HCT116 (cell line): ENCODE measurements at regions not wholly inside any gene's neighbourhood (a gene's known extent, or its start where the extent isn't known, plus 50 kb on each side); places are given as distances from the start of the nearest gene placed in this dataset.

Experiments
- ATAC-seq: fragments of 200-7000 bp; cut with Tn5 transposase; 2 replicates; pipeline ENCODE4 v1.9.1; 2020; ENCODE audit warnings: mild to moderate bottlenecking, moderate library complexity
- BruUV-seq: library from RNA; stranded (reverse); fragments of 400-500 nt; replicated peaks from 2 replicates; lab custom pipeline; 2021; lab: Mats Ljungman, UMichigan
- CTCF ChIA-PET: fragments of 300-600 bp; sonication (Branson Sonifier 250); formaldehyde crosslinking; loops from one replicate; lab custom pipeline; 2021; ENCODE audit warnings: antibody characterized with exemption; lab: Charles Lee
- POLR2A ChIA-PET: fragments of 300-600, 350-600 bp; sonication (Branson Sonifier 250); formaldehyde crosslinking; loops from one replicate; lab custom pipeline; 2021; ENCODE audit warnings: antibody characterized with exemption; lab: Charles Lee
- RAD21 ChIA-PET, 2 experiments: fragments of 300-600 bp; sonication (Branson Sonifier 250); formaldehyde crosslinking; loops; one replicate each; lab custom pipeline; 2023; ENCODE audit warnings: low total read pairs in 2 of 2; ENCODE audit not compliant: uncharacterized antibody in 2 of 2, unreplicated experiment in 2 of 2, low non-redundant PET in 1 of 2; lab: Charles Lee
- DNase-seq: peaks from one replicate; pipeline ENCODE4 v3.0.0-alpha.2; 2010; ENCODE audit warnings: low read depth, low spot score
- H2AFZ ChIP-seq: fragments of 200-600 bp; shearing (Covaris generic), sonication (generic); 2 replicates; pipeline ENCODE4 v1.6.1; 2017; ENCODE audit warnings: low read depth, mixed run types, mixed read lengths, antibody characterized with exemption, low read length; ENCODE audit not compliant: poor library complexity, severe bottlenecking
- H3K27ac ChIP-seq: 2 replicates; pipeline ENCODE4 v1.5.1; 2012; ENCODE audit warnings: low read depth, low read length
- H3K27me3 ChIP-seq: fragments of 200-600 bp; sonication (generic); 2 replicates; pipeline ENCODE4 v1.6.1; 2016; ENCODE audit warnings: mixed run types, low read length, mixed read lengths; ENCODE audit not compliant: insufficient read depth
- H3K36me3 ChIP-seq, 2 experiments: fragments of 200-500 bp in 1 of 2; fragments of 200-600 bp in 1 of 2; sonication (Bioruptor generic) in 1 of 2; sonication (generic) in 1 of 2; 2 replicates each; pipeline versions ENCODE4 v1.5.1 to v1.6.1; 2014 to 2016; ENCODE audit warnings: low read length in 2 of 2, inconsistent platforms in 1 of 2, mixed read lengths in 1 of 2, mixed run types in 1 of 2; ENCODE audit not compliant: insufficient read depth in 2 of 2, control insufficient read depth in 1 of 2
- H3K4me1 ChIP-seq, 2 experiments: fragments of 200-600 bp in 1 of 2; sonication (generic) in 1 of 2; 2 replicates each; pipeline versions ENCODE4 v1.5.1 to v1.6.1; 2012 to 2017; ENCODE audit warnings: low read length in 2 of 2, inconsistent platforms in 1 of 2, mild to moderate bottlenecking in 1 of 2, mixed read lengths in 1 of 2, mixed run types in 1 of 2, moderate library complexity in 1 of 2; ENCODE audit not compliant: insufficient read depth in 2 of 2, control insufficient read depth in 1 of 2
- H3K4me2 ChIP-seq: fragments of 200-600 bp; sonication (generic); 2 replicates; pipeline ENCODE4 v1.6.1; 2017; ENCODE audit warnings: mixed run types, low read length, mixed read lengths
- H3K4me3 ChIP-seq, 2 experiments: fragments of 200-600 bp in 1 of 2; sonication (generic) in 1 of 2; replicated peaks in 1 of 2; 2 replicates each; pipeline ENCODE4 v1.5.1; 2011 to 2016; ENCODE audit warnings: low read length in 2 of 2, control low read depth in 1 of 2, low read depth in 1 of 2, mild to moderate bottlenecking in 1 of 2, mixed read lengths in 1 of 2, mixed run types in 1 of 2
- H3K79me2 ChIP-seq: fragments of 200-600 bp; sonication (generic); 2 replicates; pipeline ENCODE4 v1.6.1; 2017; ENCODE audit warnings: mild to moderate bottlenecking, mixed run types, low read length, moderate library complexity, mixed read lengths; ENCODE audit not compliant: insufficient read depth
- H3K9ac ChIP-seq: fragments of 200-600 bp; sonication (generic); 2 replicates; pipeline ENCODE4 v1.6.1; 2016; ENCODE audit warnings: low read length, mixed read lengths
- H3K9me2 ChIP-seq: fragments of 200-600 bp; sonication (generic), shearing (Covaris generic); 2 replicates; pipeline ENCODE4 v1.6.1; 2017; ENCODE audit warnings: mixed run types, mild to moderate bottlenecking, moderate library complexity; ENCODE audit not compliant: insufficient read depth
- H3K9me3 ChIP-seq, 2 experiments: fragments of 200-500 bp in 1 of 2; fragments of 200-600 bp in 1 of 2; sonication (Bioruptor generic) in 1 of 2; sonication (generic) in 1 of 2; 2 replicates each; pipeline ENCODE4 v1.6.1; 2014 to 2017; ENCODE audit warnings: low read length in 2 of 2, mixed read lengths in 2 of 2, inconsistent platforms in 1 of 2, low read depth in 1 of 2, mild to moderate bottlenecking in 1 of 2, mixed run types in 1 of 2, moderate library complexity in 1 of 2; ENCODE audit not compliant: control insufficient read depth in 1 of 2, insufficient read depth in 1 of 2
- H4K20me1 ChIP-seq: fragments of 200-600 bp; sonication (generic), shearing (Covaris generic); 2 replicates; pipeline ENCODE4 v1.6.1; 2017; ENCODE audit warnings: mixed run types, mild to moderate bottlenecking, moderate library complexity; ENCODE audit not compliant: insufficient read depth
- ATF3 ChIP-seq: IDR thresholded peaks from 2 replicates; pipeline ENCODE4 v1.6.1; 2012
- CBX3 ChIP-seq: IDR thresholded peaks from 2 replicates; pipeline ENCODE4 v1.6.1; 2012; ENCODE audit warnings: low read depth
- CEBPB ChIP-seq: IDR thresholded peaks from 2 replicates; pipeline ENCODE4 v1.6.1; 2012; ENCODE audit warnings: low read depth
- EGR1 ChIP-seq: IDR thresholded peaks from 2 replicates; pipeline ENCODE4 v1.6.1; 2012; ENCODE audit warnings: low read depth
- ELF1 ChIP-seq: IDR thresholded peaks from 2 replicates; pipeline ENCODE4 v1.6.1; 2012; ENCODE audit warnings: low read depth, borderline replicate concordance
- EZH2 ChIP-seq: fragments of 200-600 bp; sonication (generic); IDR thresholded peaks from 2 replicates; pipeline ENCODE4 v1.6.1; 2017; ENCODE audit warnings: antibody characterized with exemption, mixed run types
- EZH2phosphoT487 ChIP-seq: fragments of 200-600 bp; IDR thresholded peaks from 2 replicates; pipeline ENCODE4 v1.6.1; 2018; ENCODE audit warnings: antibody characterized with exemption, borderline replicate concordance
- FOSL1 ChIP-seq: IDR thresholded peaks from 2 replicates; pipeline ENCODE4 v1.6.1; 2012; ENCODE audit warnings: low read depth
- JUND ChIP-seq: IDR thresholded peaks from 2 replicates; pipeline ENCODE4 v1.6.1; 2012
- MAX ChIP-seq: IDR thresholded peaks from 2 replicates; pipeline ENCODE4 v1.6.1; 2012
- POLR2A ChIP-seq: IDR thresholded peaks from 2 replicates; pipeline ENCODE4 v1.7.0; 2011; ENCODE audit warnings: borderline replicate concordance; ENCODE audit not compliant: insufficient read depth, insufficient read length; ENCODE audit errors: extremely low read depth
- POLR2AphosphoS5 ChIP-seq: IDR thresholded peaks from 2 replicates; pipeline ENCODE4 v1.6.1; 2011; ENCODE audit warnings: mild to moderate bottlenecking, low read depth, low read length, moderate library complexity
- SIN3A ChIP-seq: IDR thresholded peaks from 2 replicates; pipeline ENCODE4 v1.6.1; 2012; ENCODE audit warnings: low read depth
- SP1 ChIP-seq: IDR thresholded peaks from 2 replicates; pipeline ENCODE4 v1.6.1; 2012; ENCODE audit warnings: low read depth
- TCF7L2 ChIP-seq: IDR thresholded peaks from 2 replicates; pipeline ENCODE4 v1.7.0; 2011; ENCODE audit warnings: borderline replicate concordance, inconsistent platforms; ENCODE audit not compliant: insufficient read depth, insufficient read length; ENCODE audit errors: extremely low read depth
- YY1 ChIP-seq: IDR thresholded peaks from 2 replicates; pipeline ENCODE4 v1.6.1; 2011; ENCODE audit warnings: low read length, low read depth, moderate library complexity, mild to moderate bottlenecking; ENCODE audit not compliant: insufficient replicate concordance; ENCODE audit errors: extremely low read depth
- ZFX ChIP-seq: fragments of 450-650 bp; IDR thresholded peaks from 2 replicates; pipeline ENCODE4 v1.6.1; 2017
- ZNF274 ChIP-seq: fragments of 200-500 bp; sonication (Bioruptor generic); IDR thresholded peaks from 2 replicates; pipeline ENCODE4 v1.6.1; 2014; ENCODE audit warnings: mild to moderate bottlenecking, low read depth, low read length, inconsistent platforms
- intact Hi-C: fragments of 100-400 bp; cut with micrococcal nuclease; formaldehyde crosslinking; loops from 2 replicates; pipeline ENCODE4 v1.10.0; 2022
- TF ChIP-seq, protein P1 (sequence below), 3 experiments: fragments of 200-600 bp in 1 of 3; sonication (generic) in 1 of 3; IDR thresholded peaks in 2 of 3; conservative IDR thresholded peaks in 1 of 3; 2 replicates each; pipeline ENCODE4 v1.5.1; 2012 to 2017; ENCODE audit warnings: low read depth in 2 of 3, low read length in 2 of 3, antibody characterized with exemption in 1 of 3, borderline replicate concordance in 1 of 3, control low read depth in 1 of 3, mild to moderate bottlenecking in 1 of 3, mixed read lengths in 1 of 3, mixed run types in 1 of 3, moderate library complexity in 1 of 3; ENCODE audit not compliant: insufficient read depth in 1 of 3
- TF ChIP-seq, protein P2 (sequence below): IDR thresholded peaks from 2 replicates; pipeline ENCODE4 v1.6.1; 2012; ENCODE audit warnings: low read depth

GRCh38 chr17:33910200-33910857, 344.8 kb upstream of the CCL2 start:
- no TSS peak for BruUV-seq
- DNase-seq (no peak), ATAC-seq (no peak)
- intact Hi-C loops, result no loop called here
- no peaks in the 10 kb centered on the region for H3K79me2 ChIP-seq
- RAD21 ChIA-PET, result no interaction called here
- H3K36me3 ChIP-seq, result no peaks in the 10 kb centered on the region
- H4K20me1 ChIP-seq, result no peaks in the 10 kb centered on the region
- no peak for TF ChIP-seq SIN3A
- no peak for TF ChIP-seq ATF3
- TF ChIP-seq JUND, result no peak
- no peak for TF ChIP-seq ELF1
- no peak for TF ChIP-seq YY1
- no peak for TF ChIP-seq SP1
- no peak for TF ChIP-seq ZFX
- no peak for TF ChIP-seq POLR2AphosphoS5
- TF ChIP-seq TCF7L2, result no peak
- TF ChIP-seq CEBPB, result no peak
- TF ChIP-seq ZNF274, result no peak
- TF ChIP-seq, protein P1, sequence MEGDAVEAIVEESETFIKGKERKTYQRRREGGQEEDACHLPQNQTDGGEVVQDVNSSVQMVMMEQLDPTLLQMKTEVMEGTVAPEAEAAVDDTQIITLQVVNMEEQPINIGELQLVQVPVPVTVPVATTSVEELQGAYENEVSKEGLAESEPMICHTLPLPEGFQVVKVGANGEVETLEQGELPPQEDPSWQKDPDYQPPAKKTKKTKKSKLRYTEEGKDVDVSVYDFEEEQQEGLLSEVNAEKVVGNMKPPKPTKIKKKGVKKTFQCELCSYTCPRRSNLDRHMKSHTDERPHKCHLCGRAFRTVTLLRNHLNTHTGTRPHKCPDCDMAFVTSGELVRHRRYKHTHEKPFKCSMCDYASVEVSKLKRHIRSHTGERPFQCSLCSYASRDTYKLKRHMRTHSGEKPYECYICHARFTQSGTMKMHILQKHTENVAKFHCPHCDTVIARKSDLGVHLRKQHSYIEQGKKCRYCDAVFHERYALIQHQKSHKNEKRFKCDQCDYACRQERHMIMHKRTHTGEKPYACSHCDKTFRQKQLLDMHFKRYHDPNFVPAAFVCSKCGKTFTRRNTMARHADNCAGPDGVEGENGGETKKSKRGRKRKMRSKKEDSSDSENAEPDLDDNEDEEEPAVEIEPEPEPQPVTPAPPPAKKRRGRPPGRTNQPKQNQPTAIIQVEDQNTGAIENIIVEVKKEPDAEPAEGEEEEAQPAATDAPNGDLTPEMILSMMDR (IDR thresholded peaks at IDR 0.05 in 2 of 3, conservative IDR thresholded peaks at IDR 0.05 in 1 of 3; ENCODE audit: borderline replicate concordance in 1 of 3, insufficient read depth in 1 of 3, low read depth in 2 of 3, low read length in 2 of 3), result no peak
- no peak for TF ChIP-seq EZH2phosphoT487
- no peak for TF ChIP-seq MAX
- no peak for TF ChIP-seq EZH2
- TF ChIP-seq CBX3, result no peak
- no peak for TF ChIP-seq FOSL1
- no peak for TF ChIP-seq POLR2A
- TF ChIP-seq, protein P2, sequence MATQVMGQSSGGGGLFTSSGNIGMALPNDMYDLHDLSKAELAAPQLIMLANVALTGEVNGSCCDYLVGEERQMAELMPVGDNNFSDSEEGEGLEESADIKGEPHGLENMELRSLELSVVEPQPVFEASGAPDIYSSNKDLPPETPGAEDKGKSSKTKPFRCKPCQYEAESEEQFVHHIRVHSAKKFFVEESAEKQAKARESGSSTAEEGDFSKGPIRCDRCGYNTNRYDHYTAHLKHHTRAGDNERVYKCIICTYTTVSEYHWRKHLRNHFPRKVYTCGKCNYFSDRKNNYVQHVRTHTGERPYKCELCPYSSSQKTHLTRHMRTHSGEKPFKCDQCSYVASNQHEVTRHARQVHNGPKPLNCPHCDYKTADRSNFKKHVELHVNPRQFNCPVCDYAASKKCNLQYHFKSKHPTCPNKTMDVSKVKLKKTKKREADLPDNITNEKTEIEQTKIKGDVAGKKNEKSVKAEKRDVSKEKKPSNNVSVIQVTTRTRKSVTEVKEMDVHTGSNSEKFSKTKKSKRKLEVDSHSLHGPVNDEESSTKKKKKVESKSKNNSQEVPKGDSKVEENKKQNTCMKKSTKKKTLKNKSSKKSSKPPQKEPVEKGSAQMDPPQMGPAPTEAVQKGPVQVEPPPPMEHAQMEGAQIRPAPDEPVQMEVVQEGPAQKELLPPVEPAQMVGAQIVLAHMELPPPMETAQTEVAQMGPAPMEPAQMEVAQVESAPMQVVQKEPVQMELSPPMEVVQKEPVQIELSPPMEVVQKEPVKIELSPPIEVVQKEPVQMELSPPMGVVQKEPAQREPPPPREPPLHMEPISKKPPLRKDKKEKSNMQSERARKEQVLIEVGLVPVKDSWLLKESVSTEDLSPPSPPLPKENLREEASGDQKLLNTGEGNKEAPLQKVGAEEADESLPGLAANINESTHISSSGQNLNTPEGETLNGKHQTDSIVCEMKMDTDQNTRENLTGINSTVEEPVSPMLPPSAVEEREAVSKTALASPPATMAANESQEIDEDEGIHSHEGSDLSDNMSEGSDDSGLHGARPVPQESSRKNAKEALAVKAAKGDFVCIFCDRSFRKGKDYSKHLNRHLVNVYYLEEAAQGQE, result no peak
- no peak for TF ChIP-seq EGR1
- CTCF ChIA-PET, result no interaction called here
- no peak overlapping the region for H3K4me2 ChIP-seq
- POLR2A ChIA-PET, result no interaction called here
- H3K27me3 ChIP-seq, result no peaks in the 10 kb centered on the region
- H2AFZ ChIP-seq, result no peak overlapping the region
- H3K9ac ChIP-seq, result no peak overlapping the region
- no peaks in the 10 kb centered on the region for H3K9me2 ChIP-seq
- no peaks in the 10 kb centered on the region for H3K4me1 ChIP-seq
- no peak overlapping the region for H3K4me3 ChIP-seq
- peaks cover 0 to 33% of the 10 kb centered on the region in 2 experiments; a peak in 1 of 4 replicates for H3K9me3 ChIP-seq
- no peak overlapping the region for H3K27ac ChIP-seq
